AG08395 (cell line): ENCODE measurements at regions not wholly inside any gene's neighbourhood (a gene's known extent, or its start where the extent isn't known, plus 50 kb on each side); places are given as distances from the start of the nearest gene placed in this dataset.
A peak's percentile ranks its signal among the peaks of the same experiment; 100 is the strongest.

Experiments used
- DNase-seq: peaks from one replicate; pipeline ENCODE4 v3.0.0; 2012; ENCODE audit warnings: mixed read lengths, low spot score

DNA sequence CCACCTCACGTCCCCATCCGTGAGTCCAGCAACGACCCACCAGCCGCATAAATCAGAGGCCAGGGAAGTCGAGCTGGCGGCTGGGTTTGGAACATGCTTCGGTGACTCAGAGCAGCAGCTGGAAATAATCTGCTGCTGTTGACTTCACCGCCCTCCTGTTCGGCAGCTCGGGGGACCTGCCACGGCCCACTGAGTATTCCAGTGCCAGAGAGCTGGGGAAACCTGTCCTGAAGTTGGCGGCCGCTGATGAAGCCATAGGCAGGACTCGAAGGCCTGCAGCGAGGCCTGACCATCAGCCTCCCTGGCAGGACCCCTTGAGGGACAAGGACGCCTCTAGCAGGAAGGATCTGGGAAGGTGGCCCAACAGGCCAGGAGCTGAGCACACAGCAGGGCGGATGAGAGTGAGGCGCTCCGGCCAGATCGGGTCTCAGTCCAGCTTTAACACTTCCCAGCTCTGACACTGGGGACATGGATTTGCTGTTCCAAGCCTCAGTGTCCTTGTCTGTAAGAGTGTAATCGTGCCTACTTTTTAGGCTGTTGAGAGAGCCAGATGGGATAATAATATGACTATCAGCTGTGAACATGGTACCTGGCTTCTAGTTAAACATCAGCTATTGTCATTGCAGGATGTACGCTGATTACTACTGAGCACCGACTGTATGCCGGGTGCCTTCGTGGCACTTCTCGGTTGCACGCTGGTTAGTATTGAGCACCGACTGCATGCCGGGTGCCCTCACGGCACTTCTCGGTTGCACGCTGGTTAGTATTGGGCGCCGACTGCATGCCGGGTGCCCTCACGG is 50.4 kb upstream of the CIBAR2 start:
- DNase-seq = peak; percentile 83

GRCh38 chr16:85163278-85164112 is 51.2 kb upstream of the CIBAR2 start:
- DNase-seq = no peak

DNA sequence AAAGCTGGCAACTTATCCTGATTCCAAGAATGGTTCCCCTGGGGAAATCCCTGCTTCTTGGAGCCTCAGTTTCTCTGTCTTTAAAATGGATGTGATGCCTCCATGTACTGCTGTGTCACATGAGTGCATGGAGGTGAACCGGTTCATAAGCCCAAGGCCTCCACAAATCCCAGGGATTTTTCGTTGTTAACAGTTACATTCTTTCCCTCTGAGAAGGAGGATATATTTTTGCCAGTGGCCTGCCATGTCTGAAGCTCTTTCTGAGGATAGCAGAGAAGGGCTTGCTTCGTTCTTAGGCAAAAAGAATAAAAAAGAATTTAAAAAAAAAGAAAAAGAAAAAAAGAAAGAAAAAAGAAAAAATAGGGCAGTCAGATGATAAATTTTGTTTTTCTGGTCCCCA is 52.2 kb upstream of the CIBAR2 start:
- DNase-seq = no peak

- no peak for DNase-seq
These were observed 52.7 kb upstream of the CIBAR2 start for GRCh38 chr16:85164838-85165516.

GRCh38 chr16:85165781-85166180 is 53.5 kb upstream of the CIBAR2 start:
- no peak for DNase-seq

- DNase-seq = no peak
These were observed 54.0 kb upstream of the CIBAR2 start for GRCh38 chr16:85166281-85166680.

- no peak for DNase-seq
These were observed 54.7 kb upstream of the CIBAR2 start for GRCh38 chr16:85166699-85167588.

- no peak for DNase-seq
These were observed 55.6 kb upstream of the CIBAR2 start for GRCh38 chr16:85167589-85168537.

- DNase-seq = peak; percentile 91
These were observed 56.5 kb upstream of the CIBAR2 start for GRCh38 chr16:85168732-85169256.

GRCh38 chr16:85169333-85170065 is 57.2 kb upstream of the CIBAR2 start:
- DNase-seq = no peak

GRCh38 chr16:85170066-85170491 is 57.8 kb upstream of the CIBAR2 start:
- no peak for DNase-seq

GRCh38 chr16:85170590-85171003 is 58.3 kb upstream of the CIBAR2 start:
- no peak for DNase-seq

DNA sequence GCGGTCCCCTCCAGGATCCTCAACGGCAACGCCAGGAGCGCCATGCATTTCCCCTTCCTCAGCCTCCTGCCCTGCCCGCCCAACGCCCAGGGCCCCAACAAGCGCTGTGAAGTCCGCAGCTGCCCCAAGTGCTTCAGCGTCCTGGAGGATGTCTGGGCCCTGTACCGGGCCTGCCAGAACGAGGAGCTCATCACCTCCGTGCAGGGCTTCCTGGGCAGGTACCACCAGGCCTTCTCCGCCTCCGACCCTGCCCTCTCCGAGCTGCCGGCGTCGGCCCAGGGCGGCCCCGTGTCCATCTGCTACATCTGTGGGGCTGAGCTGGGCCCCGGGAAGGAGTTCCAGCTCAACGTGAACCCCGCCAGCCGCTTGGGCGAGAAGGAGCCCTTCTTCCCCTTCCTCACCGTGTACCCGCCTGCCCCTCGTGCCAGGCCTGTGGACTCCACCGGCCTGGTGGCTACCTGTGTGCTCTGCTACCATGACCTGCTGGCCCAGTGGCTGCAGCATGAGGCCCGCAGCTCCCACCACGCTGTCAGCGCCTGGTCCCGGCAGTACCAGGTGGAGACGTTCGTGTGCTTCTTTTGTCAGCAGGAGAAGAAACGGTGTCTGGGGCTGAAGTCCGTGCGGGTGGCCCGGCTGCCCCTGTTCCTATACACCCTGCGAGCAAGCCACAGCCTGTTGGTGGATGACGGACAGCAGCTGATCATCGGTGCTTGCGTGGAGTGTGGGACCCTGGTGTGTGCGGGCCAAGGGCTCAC is 58.9 kb upstream of the CIBAR2 start:
- DNase-seq = no peak

DNA sequence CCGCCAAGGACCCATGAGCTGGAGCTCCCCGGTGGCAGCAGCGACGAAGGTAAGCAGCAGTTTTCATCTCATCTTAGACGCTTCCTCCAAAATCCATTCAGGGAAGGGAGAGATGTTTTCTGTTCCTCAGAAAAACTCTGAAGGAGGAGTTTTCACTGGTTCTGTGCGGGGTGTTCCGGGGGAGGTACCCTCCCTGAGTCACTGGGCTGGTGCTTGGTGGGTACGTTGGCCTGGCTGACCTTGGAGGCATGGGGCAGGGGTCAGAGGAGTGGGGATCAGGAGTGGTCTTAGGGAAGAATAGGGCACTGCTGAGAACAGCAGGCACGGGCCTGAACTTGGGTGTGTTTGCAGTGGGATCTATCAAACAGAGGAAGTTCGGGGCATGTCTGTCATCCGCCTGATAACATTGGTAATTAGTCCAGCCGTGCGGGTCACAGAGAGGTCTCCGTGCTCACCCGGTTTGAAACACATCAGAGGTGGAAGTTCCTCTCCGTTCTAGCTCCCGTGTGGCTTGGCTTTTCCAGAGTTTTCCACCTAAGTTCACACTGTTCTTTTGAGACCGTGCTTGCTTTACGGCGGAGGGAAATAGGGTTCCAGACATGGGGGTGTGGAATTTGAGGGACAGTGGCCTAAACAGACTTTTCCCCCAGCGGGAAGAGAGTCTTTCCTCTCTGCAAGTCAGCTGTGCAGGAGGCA is 59.6 kb upstream of the CIBAR2 start:
- peak; percentile 39 for DNase-seq

DNA sequence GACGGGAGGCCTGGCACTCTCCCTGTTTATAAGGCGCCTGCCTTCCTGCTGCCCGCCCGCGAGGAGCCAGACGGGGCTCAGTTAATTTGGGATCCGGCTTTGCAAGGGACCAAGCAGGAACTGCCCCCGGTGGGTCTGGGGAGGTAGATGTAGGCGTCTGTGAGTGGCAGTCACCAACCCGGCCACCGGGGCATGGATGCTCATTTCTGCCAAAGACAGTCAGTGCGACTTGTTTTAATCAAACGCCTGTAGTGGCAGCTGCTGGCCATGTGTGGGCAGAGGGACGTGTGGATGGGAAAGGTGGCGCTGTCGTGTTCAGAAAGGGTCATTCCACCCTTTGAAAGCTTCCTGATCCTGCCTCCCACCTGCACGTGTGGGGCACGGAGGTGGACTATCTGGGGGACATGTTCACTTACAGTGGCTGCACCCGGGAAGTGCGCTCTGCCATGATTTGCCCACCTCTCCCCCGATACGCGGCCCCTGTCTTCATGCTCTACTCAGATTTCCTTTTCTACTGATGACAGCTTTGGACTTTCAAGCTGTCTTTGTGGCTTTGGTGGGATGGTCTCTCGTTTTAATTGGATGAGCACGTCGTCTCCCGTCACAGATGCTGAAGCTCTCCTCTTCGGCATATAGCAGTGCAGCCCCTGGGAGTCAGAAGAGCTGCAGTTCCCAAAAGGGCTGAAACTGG is 60.3 kb upstream of the CIBAR2 start:
- DNase-seq = peak; percentile 52

DNA sequence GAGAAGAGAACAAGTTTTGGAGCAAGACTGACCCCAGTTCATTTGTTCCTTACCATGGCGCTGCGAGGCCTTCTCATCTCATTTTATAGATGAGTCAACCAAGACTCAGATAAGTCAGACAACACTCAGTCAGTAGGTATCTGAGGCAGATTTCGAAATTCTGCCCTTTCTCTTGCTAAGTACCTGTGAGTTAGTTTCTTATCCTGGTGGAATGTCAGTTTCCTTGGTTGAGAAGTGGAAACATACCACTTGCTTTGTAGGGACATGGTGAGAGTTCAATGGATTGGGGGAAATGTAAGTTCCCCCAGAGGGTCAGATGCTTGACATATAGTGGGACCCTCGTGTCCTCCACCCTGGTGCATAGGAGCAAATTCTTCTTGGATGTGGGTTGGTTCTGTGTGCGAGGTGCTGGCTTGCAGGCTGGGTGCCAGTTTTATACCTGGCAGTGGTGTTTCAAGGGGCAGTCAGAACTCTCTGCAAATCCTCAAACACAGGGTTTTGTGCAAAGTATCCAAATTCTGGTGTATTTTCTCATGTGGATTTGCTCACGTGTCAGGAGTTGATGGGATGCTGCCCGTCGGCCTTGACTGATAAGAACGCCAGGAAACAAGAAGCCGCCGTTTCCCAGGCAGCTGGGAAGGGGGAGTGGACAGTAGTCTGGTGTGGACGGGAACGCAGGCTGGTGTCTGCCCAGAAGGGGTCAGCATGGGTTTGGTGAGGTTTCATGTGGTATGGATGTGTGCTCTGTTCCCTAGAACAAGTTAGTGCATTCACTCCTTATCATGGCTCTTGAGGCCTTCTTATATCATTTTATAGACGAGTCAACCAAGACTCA is 61.1 kb upstream of the CIBAR2 start:
- DNase-seq = peak; percentile 61
